Posterior vena cava (tissue), 2 donors: ENCODE measurements at regions not wholly inside any gene's neighbourhood (a gene's known extent, or its start where the extent isn't known, plus 50 kb on each side); places are given as distances from the start of the nearest gene placed in this dataset.
"Not testable (repeated sequence)": the region's sequence is repeated elsewhere in the genome, so short reads cannot be mapped to it uniquely, and the experiment has no call there.

Experiments
- DNase-seq: peaks from one replicate; pipeline ENCODE4 v3.0.0-alpha.2; 2020; ENCODE audit warnings: low spot score
- intact Hi-C, 2 donors: fragments of 100-400 bp; cut with DNase I; formaldehyde crosslinking; loops; one replicate each; pipeline versions ENCODE4 v1.14.1 to v1.14.2; 2022 to 2023
- donor health status: DM: yes; HTN: yes; CAD: no.
- donor health status: DM: yes; HTN: yes; CAD: no.

GRCh38 chr10:47647523-47648101 lies 115.8 kb downstream of the SYT15B start:
- DNase-seq, intact Hi-C loops: not testable (repeated sequence)

GRCh38 chr10:47646686-47647273 lies 116.6 kb downstream of the SYT15B start:
- DNase-seq, intact Hi-C loops: not testable (repeated sequence)

- DNase-seq, intact Hi-C loops: not testable (repeated sequence)
These were observed 103.5 kb upstream of the AGAP9 start for GRCh38 chr10:47626975-47627374.

GRCh38 chr10:47622719-47623118 lies 99.3 kb upstream of the AGAP9 start:
- DNase-seq, intact Hi-C loops: not testable (repeated sequence)

- intact Hi-C loops, DNase-seq: not testable (repeated sequence)
These were observed 96.0 kb upstream of the AGAP9 start for GRCh38 chr10:47619300-47620012.

- intact Hi-C loops, DNase-seq: not testable (repeated sequence)
These were observed 85.9 kb upstream of the AGAP9 start for GRCh38 chr10:47609311-47609710.

- DNase-seq, intact Hi-C loops: not testable (repeated sequence)
These were observed 82.6 kb upstream of the AGAP9 start for GRCh38 chr10:47605791-47606773.

GRCh38 chr10:47600604-47601003 lies 77.2 kb upstream of the AGAP9 start:
- DNase-seq, intact Hi-C loops: not testable (repeated sequence)

GRCh38 chr10:47600127-47600526 lies 76.7 kb upstream of the AGAP9 start:
- intact Hi-C loops, DNase-seq: not testable (repeated sequence)

GRCh38 chr10:47599657-47600056 lies 76.2 kb upstream of the AGAP9 start:
- DNase-seq, intact Hi-C loops: not testable (repeated sequence)

GRCh38 chr10:47593805-47594204 lies 70.4 kb upstream of the AGAP9 start:
- intact Hi-C loops, DNase-seq: not testable (repeated sequence)

GRCh38 chr10:47593129-47593528 lies 69.7 kb upstream of the AGAP9 start:
- DNase-seq, intact Hi-C loops: not testable (repeated sequence)

- intact Hi-C loops, DNase-seq: not testable (repeated sequence)
These were observed 67.5 kb upstream of the AGAP9 start for GRCh38 chr10:47590956-47591355.

GRCh38 chr10:47590534-47590933 lies 67.1 kb upstream of the AGAP9 start:
- intact Hi-C loops, DNase-seq: not testable (repeated sequence)

- intact Hi-C loops = not testable (repeated sequence)
These were observed 58.6 kb upstream of the AGAP9 start for GRCh38 chr10:47582051-47582450.

GRCh38 chr10:47580063-47580462 lies 56.6 kb upstream of the AGAP9 start:
- DNase-seq, intact Hi-C loops: not testable (repeated sequence)

More at GRCh38 chr10:47582051-47582450, 58.6 kb upstream of the AGAP9 start:
- not testable (repeated sequence) for DNase-seq

- DNase-seq, intact Hi-C loops: not testable (repeated sequence)
These were observed 55.1 kb upstream of the AGAP9 start for GRCh38 chr10:47578547-47578946.
